SW480 (cell line): ENCODE measurements at regions not wholly inside any gene's neighbourhood (a gene's known extent, or its start where the extent isn't known, plus 50 kb on each side); places are given as distances from the start of the nearest gene placed in this dataset.

Source experiments
- DNase-seq: peaks from one replicate; pipeline ENCODE4 v3.0.0-alpha.2; 2016; ENCODE audit warnings: low spot score

DNA sequence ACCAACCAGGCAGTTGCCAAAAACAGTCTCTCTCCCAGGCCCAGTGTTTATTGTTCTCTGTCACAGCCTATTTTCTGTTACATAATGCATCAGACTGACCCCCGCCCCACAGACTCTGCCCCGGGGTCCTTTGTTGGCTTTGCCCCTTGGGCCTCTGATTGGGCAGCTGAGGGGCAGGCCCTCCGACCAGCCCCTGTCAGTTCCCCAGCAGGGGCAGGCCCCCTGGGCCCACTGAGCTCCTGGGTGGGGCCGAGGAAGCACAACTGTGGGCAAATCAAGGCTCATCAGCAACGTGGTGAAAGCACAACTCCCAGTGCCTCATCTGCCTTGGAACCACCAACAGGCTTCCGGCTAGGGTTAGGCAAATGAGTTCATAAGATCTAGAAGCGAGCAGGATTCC, 160.1 kb upstream of the MYCN start:
- no peak for DNase-seq

DNA sequence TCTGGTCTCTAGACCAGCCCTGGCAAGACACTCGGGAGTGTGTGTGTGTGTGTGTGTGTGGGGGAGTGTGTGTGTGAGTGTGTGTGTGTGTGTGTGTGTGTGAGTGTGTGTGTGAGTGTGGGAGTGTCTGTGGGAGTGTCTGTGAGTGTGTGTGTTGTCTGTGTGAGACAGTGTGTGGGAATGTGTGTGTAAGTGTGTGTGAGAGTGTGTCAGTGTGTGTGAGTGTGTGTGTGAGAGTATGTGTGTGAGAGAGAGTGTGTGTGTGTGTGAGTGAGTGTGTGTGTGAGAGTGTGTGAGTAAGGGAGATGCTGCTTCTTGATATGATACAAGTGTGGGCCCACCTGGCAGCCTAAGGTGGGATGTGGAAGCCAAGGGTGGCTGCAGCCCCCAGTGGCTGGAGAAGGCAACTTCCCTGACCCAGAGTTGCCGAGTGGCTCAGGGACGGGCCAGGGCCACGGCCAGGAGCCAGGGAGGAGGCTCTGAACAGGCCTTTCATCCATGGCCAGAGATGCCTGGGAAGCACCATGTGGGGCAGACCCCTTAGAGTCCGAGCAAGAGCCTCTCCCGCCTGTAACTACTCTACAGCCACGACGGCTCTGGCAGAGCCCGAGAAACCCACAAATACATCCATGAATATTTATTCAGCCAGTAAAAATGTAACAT, 159.3 kb upstream of the MYCN start:
- peak; percentile 19 for DNase-seq

DNA sequence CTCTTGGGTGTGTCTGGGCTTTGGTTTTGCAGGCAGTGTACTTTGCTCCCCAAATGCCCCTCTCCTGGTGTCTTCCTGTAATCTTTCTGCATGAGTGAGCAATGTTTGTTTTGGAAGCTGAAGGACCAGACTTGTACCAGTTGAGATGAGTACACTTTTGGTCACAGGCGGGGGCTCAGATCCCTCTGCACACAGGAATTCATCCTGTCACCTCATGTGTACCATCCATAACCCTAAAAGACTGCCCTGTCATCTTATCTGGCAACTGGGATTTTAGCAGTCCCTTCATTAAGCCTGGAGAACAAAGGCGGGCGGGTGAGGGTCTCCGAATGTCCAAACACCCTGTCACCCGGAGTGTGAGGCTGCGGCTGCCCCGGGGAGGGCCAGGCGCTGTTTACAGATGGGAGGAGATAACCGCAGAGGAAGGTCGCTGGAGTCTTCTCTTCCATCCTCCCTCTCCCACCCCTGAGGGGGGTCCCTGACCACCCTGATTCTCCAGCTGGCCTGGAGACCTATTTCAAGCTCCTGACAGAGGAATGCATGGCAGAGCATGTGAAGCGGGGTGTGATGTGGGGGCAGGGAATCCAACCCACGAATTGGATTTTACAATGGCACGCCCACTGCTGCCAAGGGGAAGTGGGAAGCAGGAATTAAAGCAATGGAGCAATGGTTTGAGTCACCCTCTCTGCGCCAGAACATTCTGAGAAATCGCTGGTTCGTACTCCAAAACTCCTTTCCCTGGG, 158.2 kb upstream of the MYCN start:
- peak; percentile 84 for DNase-seq

DNA sequence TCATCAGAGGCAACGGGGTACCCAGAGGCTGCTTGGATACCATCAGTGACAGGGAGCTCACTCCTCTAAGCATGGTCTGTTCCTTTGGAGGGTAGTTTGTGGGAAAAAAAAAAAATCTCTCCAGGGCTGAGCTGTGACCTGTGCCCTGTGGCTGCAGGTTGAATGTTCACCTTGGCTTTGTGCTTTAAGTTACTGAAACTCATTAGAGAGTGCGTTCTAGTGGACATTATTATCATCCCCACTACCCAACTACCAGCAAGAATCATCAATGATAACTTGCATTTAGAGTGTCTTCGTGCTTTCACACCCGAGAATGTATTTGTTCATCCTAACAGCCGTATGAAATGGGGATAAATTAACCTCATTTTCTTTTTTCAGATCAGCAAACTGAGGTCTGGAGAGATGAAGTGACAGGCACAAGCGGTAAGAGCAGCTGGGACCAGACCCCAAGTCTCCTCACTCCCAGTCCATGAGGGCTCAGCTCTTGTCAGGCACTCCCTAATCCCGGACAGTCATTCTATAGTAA, 157.5 kb upstream of the MYCN start:
- DNase-seq = no peak

DNA sequence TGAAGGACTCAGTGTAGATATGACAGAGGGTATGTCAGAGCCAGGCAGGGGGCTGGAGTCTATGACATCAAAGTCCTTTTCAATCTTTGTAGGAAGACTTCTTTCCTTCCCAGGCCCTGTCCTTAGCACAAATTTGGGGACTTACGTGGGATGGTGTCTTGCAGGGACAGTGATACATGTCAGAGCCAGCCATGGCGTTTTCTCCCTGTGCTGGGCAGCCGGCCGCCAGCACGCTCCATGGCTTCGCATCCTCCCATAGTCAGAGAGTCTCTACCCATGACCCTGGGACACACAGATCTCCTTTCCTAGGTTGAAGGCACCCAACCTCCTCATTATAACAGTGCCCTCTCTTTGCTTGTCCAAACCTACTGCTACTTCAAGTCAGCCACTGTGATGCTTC, 156.9 kb upstream of the MYCN start:
- DNase-seq = no peak

DNA sequence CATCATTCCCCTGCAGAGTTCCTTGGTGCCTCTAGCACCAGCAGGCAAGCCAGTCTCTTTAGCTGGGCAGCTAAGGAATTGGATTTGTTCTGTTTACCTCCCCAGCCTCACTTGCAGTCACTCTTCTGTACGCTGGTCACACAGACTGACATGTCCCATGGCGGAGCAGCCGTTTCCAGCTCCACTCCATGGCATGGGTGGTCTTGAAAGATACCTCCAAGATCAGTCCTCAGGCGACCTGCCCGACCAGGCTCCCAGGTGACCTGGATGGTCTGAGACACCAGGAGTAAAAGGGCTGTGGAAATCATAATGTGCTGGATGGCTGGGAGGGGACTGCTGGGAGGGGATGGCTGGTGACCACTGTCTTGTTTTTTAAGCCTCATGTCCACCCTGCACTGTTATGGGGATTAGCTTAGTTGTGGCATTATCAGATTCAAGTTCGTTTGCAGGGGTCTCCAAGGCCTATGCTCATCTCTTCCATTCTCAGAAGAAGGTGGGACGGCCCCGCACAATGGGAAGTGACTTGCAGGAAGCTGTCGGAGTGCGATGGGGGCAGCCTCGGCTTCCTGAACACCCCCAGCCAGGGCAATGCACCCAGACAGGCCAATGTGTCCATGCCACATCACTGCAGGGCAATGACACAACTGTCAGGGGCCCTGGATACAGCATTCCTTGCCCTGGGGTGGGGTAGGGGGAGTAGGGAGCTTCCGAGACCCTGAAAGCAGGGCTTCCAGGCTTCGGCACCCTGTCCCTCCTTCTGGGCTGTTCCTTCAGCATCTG, 156.1 kb upstream of the MYCN start:
- DNase-seq = no peak

DNA sequence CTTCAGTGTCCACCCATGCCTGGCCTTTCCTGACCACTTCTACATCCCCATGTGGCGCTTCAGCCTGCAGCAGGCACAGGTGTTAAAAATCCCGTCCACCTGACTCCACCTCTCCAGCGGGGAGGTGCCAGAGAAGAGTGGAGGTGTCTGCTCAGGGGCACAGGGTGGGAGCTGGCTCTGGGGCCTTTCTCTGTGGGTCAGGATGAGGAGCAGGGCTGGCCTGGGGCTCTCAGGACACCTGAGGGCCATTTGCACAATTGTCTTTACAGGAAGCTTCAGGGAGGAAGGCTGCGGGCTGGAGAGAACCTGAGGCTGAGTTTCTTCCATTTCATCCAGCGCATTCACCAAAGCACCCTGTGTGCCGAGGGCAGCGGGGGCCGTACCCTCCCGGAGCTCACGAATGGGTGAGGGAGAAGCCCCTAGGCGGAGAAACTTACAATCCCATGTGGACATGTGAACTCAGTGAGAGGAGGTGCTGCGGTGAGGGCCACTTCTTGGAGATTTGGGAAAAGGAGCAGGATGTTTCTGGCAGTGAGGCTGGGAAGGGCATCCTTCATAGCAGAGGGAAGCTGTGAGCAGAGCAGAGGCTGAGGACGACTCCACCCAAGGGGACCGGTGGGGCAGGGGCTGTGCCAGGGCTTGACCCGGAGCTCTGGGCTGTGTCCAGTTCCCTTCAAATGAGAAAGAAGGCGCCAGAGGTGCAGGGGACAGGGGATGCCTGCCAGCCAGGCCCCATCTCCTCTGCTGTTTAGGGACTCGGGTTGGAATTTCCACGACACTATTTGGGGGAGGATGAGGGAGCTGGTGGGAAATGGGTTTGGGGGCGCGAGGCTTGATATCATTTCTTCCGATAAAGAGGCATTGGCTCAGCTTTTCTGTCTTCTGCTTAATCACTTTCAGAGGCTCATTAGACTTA, 155.2 kb upstream of the MYCN start:
- no peak for DNase-seq

DNA sequence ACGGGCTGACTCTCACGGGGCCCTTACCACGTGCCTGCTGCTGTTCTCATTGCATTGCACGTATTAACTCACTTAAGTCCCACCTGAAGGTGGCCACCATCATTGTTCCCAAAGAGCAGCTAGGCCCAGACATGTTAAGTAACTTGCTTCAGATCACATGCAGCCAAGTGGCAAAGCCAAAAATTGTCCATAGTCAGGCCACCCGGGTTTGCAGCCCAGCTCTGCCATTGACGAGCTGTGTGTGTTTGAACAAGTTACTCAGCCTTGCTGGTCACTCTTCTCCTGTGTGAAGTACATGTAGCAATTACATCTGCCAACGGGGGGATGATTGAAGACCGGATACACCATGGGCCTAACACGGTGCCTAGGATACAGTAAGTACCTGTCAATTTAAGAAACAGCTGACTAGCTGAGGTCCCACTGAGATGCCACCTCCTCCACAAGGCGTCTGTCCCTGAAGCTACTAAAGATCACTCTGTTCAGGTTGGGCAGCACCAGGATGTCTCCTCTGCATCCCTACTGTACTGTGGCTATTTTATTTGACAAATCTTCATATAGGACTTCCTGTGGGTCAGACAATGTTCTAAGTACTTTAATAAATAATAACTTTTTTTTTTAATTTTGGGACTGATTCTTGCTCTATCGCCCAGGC, 154.2 kb upstream of the MYCN start:
- DNase-seq = no peak

DNA sequence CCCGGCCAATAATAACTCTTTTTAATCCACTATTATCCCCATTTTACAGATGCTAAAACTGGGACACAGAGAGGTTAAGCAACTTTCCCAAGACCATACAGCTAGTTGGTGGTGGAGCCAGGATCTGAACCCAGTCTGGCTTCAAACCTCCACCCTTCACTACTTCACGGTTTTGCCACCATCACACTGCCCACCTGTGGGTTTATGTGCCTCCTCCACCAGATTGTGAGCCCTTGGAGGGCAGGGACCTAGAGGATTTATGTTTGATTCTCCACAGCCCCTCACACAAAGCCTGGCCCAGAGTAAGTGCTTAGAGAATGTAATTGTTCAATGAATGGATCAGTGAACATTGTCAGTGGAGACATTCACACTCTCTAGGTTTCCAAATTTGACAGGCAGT, 153.4 kb upstream of the MYCN start:
- DNase-seq = no peak

DNA sequence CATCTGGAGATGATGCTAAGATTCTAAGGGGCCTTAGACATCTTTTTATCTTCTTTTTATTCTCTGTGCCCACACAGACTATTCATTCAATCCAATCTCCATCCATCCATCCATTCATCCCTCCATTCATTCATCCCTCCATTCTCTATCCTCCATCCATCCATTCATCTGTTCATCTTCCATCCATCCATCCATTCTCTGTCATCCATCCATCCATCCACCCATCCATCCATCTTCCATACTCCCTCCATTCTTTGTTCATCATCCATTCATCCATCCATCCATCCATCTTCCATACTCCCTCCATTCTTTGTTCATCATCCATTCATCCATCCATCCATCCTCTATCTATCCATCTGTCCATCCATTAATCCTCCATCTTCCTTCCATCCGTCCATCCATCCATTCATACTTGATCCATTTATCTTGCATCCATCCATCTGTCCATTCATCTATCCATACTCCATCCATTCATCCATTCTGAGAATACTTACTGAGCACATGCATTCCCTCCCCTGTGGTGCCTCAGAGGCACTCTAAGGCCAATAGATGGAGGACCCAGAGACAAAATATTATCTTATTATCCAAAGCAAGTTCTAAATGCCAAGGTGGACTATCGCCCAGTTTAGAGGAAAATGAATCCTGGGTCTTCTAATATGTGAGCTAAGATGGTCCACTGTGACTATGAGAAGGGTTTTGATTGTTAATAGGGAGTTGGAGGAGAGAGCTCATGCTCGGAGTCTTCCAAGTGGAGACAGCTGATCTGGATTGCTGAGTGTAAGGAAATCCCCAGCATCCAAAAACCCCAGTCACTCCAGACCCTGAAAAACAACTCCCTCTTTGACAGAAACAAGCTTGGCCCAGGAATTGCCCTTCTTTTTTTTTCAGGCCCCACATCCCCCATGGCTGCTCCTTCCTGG, 152.6 kb upstream of the MYCN start:
- no peak for DNase-seq

DNA sequence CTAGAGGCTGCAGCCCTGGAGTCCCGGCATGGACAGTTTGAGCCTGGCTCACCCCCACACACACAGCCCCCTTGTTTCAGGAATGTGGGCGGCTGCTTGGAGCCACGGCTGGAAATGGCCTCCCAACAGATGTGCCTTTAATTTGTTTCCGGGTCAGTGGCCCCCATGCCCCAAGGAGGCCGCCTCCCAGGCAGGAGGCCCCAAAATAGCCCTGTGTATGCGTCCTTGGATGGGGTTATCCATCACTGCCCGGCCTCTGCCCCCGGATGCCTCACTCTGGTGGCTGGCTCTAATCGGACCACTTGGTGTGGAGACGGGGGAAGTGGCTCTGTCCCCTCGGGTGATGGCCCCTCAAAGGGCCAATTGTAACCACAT, 151.9 kb upstream of the MYCN start:
- DNase-seq = no peak

DNA sequence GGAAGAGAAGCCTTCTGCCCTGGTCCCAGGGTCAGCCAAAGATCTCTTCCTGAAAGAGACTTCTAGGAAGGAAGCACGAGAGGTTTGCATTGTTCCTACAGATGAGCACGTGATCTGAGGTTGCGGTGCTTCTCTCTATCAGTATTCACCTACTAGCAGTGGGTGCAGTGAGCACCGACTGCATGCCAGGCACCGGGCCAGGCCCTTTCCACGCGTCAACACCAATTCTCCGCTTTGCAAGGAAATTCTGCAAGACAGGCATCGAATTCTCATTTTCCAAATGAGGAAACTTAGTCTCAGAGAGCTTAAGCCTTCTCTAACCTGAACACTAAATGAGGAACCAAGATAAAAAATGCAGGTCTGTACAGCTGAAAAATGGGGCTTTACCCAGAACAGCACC, 151.5 kb upstream of the MYCN start:
- no peak for DNase-seq

DNA sequence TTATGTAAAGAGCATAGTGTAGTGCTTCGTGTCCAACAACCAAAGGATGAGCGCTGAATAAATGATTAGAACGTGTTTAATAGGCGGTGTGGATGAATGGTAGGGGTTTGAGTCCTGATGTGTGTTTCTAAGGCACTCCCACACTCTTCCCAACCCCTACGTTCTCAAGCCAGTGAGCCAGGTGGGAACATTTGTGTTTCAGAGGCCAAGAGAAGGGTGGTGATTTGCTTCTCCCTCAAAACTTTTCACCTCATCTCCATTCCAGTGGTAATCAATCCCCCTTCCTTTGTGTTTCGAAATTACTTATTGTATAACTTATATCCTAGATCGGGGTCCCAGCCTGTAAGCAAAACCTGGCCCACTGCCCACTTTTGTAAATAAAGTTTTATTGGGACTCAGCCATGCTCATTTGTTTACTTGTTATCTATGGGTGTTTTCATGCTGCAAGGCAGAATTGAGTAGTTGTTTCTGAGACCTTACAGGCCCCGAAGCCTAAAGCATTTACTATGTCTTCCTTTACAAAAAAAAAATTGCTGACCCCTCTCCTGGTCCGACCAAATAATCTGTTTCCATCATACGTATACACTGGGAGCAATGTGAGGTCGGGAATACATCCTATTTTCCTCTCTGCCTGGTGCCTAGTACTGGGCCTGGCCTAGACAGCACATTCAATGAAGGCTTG, 150.8 kb upstream of the MYCN start:
- DNase-seq = no peak

DNA sequence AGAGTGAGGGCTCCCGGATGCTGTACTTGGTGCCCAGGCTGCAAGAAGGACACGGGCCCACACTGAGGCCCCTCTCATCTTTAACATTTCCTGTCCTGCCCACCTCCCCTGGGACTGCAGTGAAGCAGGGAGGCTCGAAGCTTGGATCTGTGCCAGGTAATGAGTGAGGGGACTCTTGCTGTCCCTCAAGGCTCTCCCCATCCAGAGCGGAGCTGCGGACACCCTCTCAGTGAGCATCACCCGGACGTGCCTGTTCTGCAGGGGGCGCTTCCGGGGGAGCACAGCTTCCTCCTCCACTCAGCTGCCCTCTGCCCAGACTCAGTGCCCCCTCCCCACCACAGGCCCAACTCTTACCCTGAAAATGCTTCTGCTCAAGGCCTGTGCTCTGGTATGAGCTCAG, 150.0 kb upstream of the MYCN start:
- no peak for DNase-seq

DNA sequence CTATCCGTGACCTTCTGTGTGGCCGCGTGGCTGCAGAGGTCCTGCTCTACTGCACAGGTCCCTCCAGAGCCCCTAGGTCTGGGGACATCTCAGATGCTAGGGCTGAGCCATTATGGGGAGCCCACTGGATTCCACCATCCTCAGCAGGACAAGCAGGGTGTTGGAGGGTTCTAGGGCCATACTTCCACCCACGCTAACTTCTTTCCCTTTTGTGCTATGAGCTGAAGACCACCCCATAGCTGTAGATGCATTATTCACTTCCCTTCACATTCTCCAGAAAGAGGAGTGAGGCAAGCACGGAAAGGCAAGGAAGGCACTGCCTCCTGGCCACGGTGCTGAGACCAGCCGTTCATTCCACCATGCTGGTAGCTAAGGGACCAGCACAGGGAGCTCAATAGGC, 149.5 kb upstream of the MYCN start:
- DNase-seq = no peak

DNA sequence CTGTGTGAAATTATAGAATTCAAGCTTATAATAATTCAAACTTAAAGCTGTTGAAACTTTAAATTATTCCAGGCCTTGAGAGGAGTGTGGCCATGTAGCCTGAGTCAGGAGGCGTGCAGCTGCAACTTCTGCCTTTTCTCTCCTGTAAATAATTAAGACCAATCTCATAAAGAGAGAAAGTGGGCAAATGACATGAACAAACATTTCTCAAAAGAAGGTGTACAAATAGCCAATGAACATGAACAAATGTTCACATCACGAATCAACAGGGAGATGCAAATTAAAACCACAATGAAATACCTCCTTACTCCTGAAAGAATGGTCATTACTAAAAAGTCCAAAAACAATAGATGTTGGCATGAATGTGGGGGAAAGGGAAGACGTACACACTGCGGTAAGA, 149.1 kb upstream of the MYCN start:
- DNase-seq = no peak

DNA sequence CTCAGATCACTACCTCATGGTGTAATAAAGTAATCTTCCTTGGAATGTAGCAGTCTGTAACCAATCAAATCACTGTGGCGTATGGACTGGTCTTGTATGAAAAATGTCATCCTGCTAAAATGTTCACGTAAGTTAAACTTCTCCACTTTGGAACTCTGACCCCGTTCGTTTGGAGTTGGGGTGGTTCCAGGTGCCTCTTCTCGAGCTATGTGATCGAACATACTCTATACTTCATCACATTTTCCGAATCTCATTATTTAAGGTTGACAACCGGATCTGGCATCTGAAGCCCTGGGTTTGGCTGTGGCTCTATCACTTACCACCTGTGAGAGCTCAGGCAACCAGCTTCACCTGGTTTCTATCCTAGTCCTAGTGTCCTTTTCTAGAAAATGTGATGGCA, 148.0 kb upstream of the MYCN start:
- DNase-seq = no peak

DNA sequence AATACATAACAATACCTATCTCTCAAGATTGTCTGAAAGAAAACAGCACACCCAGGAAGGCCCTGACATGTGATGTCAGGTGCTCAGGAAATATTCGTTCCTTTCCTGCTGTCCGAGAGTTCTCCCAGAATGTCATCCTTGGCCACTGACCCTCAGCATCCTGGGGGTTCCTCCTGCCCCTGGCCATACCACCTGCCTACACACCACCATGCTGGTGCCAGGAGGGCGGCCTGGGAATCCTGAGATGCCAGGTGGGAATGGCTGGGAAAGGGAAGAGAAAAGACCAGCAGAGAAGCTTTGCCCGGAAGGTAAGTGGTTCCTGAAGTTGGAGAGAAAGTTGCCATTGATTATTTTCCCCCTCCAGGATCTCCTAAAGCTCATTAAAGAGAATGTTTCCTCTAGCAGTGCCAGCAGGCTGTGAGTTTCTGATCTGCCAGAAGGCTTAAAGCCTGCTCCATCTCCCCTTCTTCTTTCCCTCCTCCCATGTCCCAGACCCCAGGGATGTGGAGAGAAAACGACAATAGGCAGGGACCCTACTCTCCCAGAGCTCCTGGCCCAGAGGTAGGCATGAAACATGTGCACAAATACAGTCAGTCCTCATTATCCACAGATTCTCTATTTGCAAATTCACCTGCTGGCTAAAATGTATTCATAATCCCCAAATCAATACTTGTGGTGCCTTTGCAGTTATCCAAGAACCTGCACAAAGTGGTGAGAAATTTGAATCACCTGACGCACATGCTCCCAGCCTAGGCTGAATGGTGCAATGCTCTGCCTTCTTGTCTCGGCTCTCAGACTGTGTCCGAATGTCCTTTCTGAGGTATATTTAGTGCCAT, 147.1 kb upstream of the MYCN start:
- DNase-seq = no peak

DNA sequence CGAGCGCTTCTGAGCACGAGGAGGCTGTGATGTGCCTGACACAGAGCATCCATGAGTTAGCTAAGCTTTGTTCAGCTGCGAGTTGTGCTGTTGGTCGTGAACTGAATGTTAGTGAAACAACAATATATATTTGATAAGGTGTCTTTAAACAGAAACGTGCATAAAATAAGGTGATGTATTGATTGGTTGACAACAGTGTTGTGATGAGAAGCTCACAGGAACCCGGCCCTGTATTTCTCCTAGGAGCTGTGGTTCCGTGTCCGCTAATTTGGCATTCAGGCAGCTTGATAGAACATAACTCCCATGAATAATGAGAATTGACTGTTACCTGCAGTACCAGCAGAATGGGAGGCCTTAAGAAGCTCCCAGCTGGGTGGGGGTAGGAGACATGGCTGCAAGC, 146.4 kb upstream of the MYCN start:
- DNase-seq = no peak
